GM21786 (cell line): ENCODE measurements at regions not wholly inside any gene's neighbourhood (a gene's known extent, or its start where the extent isn't known, plus 50 kb on each side); places are given as distances from the start of the nearest gene placed in this dataset.
"Not testable (repeated sequence)": the region's sequence is repeated elsewhere in the genome, so short reads cannot be mapped to it uniquely, and the experiment has no call there.

Source experiments
- ATAC-seq: cut with Tn5 transposase; IDR thresholded peaks from one replicate; pipeline ENCODE4 v1.9.1; 2021; ENCODE audit not compliant: unreplicated experiment

- no peak for ATAC-seq
These were observed 249.1 kb upstream of the INTU start for GRCh38 chr4:127383666-127384065.

- no peak for ATAC-seq
These were observed 238.2 kb upstream of the INTU start for GRCh38 chr4:127394516-127394915.

- no peak for ATAC-seq
These were observed 232.5 kb upstream of the INTU start for GRCh38 chr4:127400276-127400675.

GRCh38 chr4:127400731-127401346 lies 231.9 kb upstream of the INTU start:
- ATAC-seq: peak; percentile 91

- no peak for ATAC-seq
These were observed 229.2 kb upstream of the INTU start for GRCh38 chr4:127403471-127404084.

- ATAC-seq: no peak
These were observed 226.6 kb upstream of the INTU start for GRCh38 chr4:127406187-127406586.

- not testable (repeated sequence) for ATAC-seq
These were observed 225.2 kb upstream of the INTU start for GRCh38 chr4:127407572-127407971.

- no peak for ATAC-seq
These were observed 222.6 kb upstream of the INTU start for GRCh38 chr4:127410201-127410600.

GRCh38 chr4:127410644-127411043 lies 222.1 kb upstream of the INTU start:
- no peak for ATAC-seq

- ATAC-seq: no peak
These were observed 217.7 kb upstream of the INTU start for GRCh38 chr4:127414951-127415606.

- ATAC-seq: no peak
These were observed 216.6 kb upstream of the INTU start for GRCh38 chr4:127416115-127416514.

- no peak for ATAC-seq
These were observed 214.7 kb upstream of the INTU start for GRCh38 chr4:127417885-127418535.

- no peak for ATAC-seq
These were observed 213.3 kb upstream of the INTU start for GRCh38 chr4:127419431-127419830.

- no peak for ATAC-seq
These were observed 211.3 kb upstream of the INTU start for GRCh38 chr4:127421437-127421836.

GRCh38 chr4:127425202-127425845 lies 207.4 kb upstream of the INTU start:
- no peak for ATAC-seq

- ATAC-seq: no peak
These were observed 206.9 kb upstream of the INTU start for GRCh38 chr4:127425851-127426250.

GRCh38 chr4:127441571-127441970 lies 191.2 kb upstream of the INTU start:
- no peak for ATAC-seq

GRCh38 chr4:127445471-127445870 lies 187.3 kb upstream of the INTU start:
- no peak for ATAC-seq

GRCh38 chr4:127446427-127446885 lies 186.3 kb upstream of the INTU start:
- no peak for ATAC-seq

GRCh38 chr4:127448986-127449385 lies 183.8 kb upstream of the INTU start:
- no peak for ATAC-seq

- no peak for ATAC-seq
These were observed 183.3 kb upstream of the INTU start for GRCh38 chr4:127449449-127449848.
